Urinary bladder (tissue), 3 donors: ENCODE measurements at regions not wholly inside any gene's neighbourhood (a gene's known extent, or its start where the extent isn't known, plus 50 kb on each side); places are given as distances from the start of the nearest gene placed in this dataset.
"Not testable (repeated sequence)": the region's sequence is repeated elsewhere in the genome, so short reads cannot be mapped to it uniquely, and the experiment has no call there.

Experiments
- DNase-seq: peaks from one replicate; pipeline ENCODE4 v3.0.0-alpha.2; 2015; ENCODE audit errors: extremely low spot score
- H3K27ac ChIP-seq: one replicate; pipeline ENCODE4 v1.5.1; 2013; ENCODE audit warnings: low read depth, mild to moderate bottlenecking, moderate library complexity
- H3K36me3 ChIP-seq: one replicate; pipeline ENCODE4 v1.6.1; 2013; ENCODE audit warnings: mild to moderate bottlenecking, moderate library complexity; ENCODE audit not compliant: insufficient read depth
- H3K4me1 ChIP-seq: one replicate; pipeline ENCODE4 v1.6.1; 2013; ENCODE audit warnings: mild to moderate bottlenecking, moderate library complexity; ENCODE audit not compliant: insufficient read depth
- H3K4me3 ChIP-seq: one replicate; pipeline ENCODE4 v1.5.1; 2013; ENCODE audit warnings: low read depth, low read length
- WGBS: extraction: QIAGEN DNeasy Blood & Tissue Kit; methylation state at CpG from one replicate; pipeline ENCODE4 v1.1.7; 2013; 5-methylcytosine and 5-hydroxymethylcytosine counted together
- donor health status: healthy with polysubstance abuse.
- donor health status: healthy.

DNA sequence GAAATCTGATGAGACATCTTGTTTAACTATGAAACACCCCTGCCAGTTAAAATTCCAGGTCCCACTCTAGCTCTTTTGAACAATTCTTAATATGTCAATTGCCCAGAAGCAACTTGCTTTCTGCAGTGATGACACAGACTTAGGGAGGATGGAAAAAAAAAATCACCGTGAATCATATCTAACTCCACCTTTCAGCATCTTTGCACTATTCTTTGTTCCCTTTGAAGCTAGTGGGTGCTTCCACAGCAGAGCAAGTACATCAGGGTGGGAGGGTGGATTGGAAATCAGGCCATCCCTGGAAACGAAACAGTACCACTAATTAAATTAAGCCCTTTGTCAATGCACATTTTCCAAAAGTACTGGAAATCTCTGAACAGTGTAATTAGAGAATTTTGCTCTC, 324.3 kb upstream of the MEIS1 start:
- Histone ChIP-seq H3K4me1 (no peaks in the 10 kb centered on the region), H3K27ac (no peak overlapping the region), H3K4me3 (no peak overlapping the region), H3K36me3 (no peaks in the 10 kb centered on the region)
- 83% methylated on average over 2 of the region's 2 CpGs for WGBS
- DNase-seq: no peak

DNA sequence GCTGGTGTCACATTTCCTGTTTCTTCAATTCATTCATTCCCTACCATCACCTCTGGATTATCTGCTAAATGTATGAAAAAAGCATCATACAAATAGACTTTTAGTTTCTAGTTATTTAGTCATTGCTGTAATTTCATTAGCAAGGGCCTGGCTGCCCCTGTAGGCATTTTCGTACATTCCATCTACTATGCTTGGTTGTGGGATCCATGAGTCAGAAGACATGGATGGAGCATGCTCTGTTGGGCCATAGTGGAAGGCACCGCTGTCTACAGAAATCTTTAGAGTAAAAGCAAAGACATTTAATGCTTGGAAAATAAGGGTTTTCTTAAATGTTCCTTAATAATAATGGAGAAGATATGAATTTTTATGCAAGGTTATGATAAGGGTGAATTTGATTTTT, 324.8 kb upstream of the MEIS1 start:
- no peaks in the 10 kb centered on the region for H3K4me1 ChIP-seq
- no peak for DNase-seq
- WGBS: 93% methylated on average over 2 of the region's 2 CpGs

DNA sequence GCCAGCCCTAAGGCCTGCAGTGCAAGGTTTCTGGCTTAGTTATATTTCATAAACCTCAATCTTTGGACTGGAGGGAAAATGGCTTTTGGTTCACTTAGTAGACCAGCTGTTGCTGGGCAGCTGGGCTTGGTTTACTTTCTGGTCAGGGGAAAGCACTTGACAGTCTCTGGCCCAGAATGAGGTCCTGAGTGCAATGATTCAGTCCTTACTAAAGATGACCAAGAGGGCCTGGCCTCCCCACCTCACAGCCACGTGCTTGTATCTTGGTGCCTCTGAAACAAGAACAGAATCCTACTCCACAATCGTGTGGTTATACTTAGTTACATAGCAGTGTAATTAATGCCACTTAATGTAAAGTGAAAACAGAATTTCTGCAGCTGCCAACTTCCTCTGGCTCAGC, 325.5 kb upstream of the MEIS1 start:
- DNase-seq: no peak
- Histone ChIP-seq H3K36me3 (no peaks in the 10 kb centered on the region), H3K27ac (no peak overlapping the region), H3K4me1 (no peaks in the 10 kb centered on the region), H3K4me3 (no peak overlapping the region)
- 54% methylated on average over 2 of the region's 2 CpGs for WGBS

More for the DNA sequence above, 324.8 kb upstream of the MEIS1 start:
- Histone ChIP-seq H3K4me3 (no peak overlapping the region), H3K27ac (no peak overlapping the region), H3K36me3 (no peaks in the 10 kb centered on the region)

DNA sequence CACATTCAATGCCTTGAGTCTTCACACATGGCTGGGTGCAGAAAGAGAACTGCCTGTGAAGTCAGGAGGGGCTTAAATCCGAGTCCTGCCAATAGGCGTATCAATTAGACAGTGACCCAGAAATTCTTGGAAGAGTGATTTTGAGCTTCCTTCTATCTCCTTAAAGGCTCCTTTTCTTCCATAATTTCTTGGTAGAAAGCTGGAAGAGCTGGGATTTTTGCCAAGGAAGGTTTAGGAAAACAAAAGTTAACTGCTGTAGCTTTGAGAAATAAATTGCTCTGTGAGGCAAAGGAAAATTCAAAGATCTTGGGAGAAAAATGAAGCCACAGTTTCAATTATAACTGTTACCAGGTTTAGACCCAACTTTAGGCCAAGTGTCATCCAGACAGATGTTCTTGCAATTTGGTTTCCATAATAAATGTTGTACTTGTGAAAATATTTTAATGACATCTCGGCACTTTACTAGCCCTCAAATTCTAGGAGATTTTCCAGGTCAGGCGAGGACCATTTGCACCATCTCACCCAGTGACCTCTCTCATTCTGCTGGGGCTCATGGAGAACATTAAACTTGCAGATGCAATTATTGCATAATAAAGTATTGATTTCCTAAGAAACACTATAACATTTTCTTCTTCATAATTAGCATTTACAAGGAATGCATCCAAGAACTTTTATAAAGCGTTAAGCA, 329.7 kb upstream of the MEIS1 start:
- Histone ChIP-seq H3K4me3 (no peak overlapping the region), H3K27ac (no peak overlapping the region), H3K4me1 (no peaks in the 10 kb centered on the region), H3K36me3 (no peaks in the 10 kb centered on the region)
- DNase-seq: peak; percentile 25
- WGBS: 56% methylated on average over 5 of the region's 5 CpGs

DNA sequence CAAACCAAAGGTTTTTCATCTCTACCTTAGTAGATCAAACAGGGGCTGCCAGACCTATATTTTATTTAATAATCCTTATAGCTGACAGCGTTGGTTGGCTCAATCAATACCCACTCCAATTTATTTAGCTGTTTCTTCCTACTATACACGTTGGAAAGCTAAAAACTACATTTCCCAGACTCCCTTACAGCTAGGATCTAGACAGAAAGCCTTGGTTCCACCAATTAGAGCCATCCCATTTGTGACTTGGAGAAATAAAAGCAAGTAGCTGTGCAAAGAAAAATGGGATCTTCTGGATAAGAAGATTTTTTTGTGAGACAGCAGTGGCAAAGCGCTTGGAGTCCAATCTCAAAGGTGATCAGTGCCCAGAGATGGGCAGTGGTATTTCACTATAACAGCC, 331.3 kb upstream of the MEIS1 start:
- 87% methylated on average over 3 of the region's 3 CpGs for WGBS
- no peak for DNase-seq
- H3K36me3 ChIP-seq: no peaks in the 10 kb centered on the region
- H3K27ac ChIP-seq: no peak overlapping the region
- no peaks in the 10 kb centered on the region for H3K4me1 ChIP-seq
- H3K4me3 ChIP-seq: no peak overlapping the region

DNA sequence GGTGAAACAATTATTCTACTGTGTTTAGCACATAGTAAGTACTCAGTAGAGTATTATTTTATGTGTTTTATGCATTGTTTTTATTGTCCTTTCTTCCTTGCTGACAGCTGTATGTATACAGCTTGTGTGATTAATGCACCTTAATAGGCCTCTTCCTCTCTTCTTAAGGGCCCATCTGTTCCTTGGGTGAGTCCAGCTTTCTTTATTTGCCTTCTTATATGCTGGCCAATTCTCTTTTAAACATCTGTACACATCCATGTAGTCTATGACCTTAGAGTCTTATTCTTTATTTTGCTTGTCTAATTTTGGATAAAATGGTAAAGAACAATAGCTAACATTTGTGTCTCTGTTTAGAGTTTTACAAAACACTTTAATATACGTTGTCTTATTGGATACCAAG, 333.7 kb upstream of the MEIS1 start:
- Histone ChIP-seq H3K4me1 (no peaks in the 10 kb centered on the region), H3K4me3 (no peak overlapping the region), H3K36me3 (no peaks in the 10 kb centered on the region), H3K27ac (no peak overlapping the region)
- WGBS: 83% methylated on average over 1 of the region's 1 CpG
- DNase-seq: no peak

DNA sequence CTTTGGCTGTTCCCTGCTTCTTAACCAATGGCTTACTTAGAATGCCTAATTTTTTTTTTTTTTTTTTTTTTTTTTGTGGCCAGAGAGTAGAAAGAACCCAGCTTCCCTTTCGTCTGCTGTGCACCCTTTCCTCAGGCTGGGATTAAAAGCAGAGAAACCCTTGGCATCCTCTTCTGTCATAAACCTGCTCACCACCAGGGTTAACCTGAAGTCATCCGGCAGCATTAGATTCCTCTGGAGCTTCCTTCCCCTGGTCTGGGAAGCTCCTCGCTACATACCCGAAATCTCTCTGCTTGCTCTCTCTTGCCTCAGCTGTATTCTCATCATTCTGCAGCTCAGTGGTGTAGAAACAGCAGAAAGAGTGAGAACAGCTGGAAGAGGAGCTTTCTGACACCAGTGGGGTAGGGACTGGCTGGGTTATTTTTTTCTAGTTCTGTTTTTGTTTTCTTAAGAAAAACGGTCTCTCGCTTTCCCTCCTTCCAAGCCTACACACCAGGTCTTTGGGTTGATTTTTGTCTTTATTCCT, 339.0 kb upstream of the MEIS1 start:
- 60% methylated on average over 6 of the region's 6 CpGs for WGBS

DNA sequence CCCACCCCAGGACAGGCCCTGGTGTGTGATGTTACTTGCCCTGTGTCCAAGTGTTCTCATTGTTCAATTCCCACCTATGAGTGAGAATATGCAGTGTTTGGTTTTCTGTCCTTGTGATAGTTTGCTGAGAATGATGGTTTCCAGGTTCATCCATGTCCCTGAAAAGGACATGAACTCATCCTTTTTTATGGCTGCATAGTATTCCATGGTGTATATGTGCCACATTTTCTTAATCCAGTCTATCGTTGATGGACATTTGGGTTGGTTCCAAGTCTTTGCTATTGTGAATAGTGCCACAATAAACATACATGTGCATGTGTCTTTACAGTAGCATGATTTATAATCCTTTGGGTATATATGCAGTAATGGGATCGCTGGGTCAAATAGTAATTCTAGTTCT, 340.2 kb upstream of the MEIS1 start:
- H3K27ac ChIP-seq, H3K4me3 ChIP-seq, H3K4me1 ChIP-seq, H3K36me3 ChIP-seq, DNase-seq: not testable (repeated sequence)
- WGBS: over 99% methylated on average over 2 of the region's 2 CpGs

More for the DNA sequence above, 339.0 kb upstream of the MEIS1 start:
- Histone ChIP-seq H3K4me1 (no peaks in the 10 kb centered on the region), H3K27ac (no peak overlapping the region), H3K36me3 (no peaks in the 10 kb centered on the region), H3K4me3 (no peak overlapping the region)
- no peak for DNase-seq

DNA sequence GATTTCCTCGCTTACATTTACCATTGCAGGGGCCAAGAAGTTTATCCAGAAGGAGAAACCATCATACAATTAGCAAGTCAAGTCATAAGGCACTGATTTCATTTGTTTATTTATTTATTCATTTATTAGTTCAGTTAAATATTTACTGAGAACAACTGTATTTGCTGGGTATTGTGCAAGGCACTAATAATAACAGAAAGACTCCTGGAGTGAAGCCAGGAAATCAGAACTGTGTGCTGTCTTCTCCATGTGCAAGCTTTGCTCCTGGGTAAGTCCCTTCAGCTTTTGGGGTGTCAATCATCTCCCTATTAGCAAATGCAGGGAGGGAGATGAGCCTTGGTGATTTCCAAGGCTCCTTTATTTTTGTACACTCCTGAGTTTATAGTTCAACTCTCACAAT, 341.6 kb upstream of the MEIS1 start:
- Histone ChIP-seq H3K4me3 (no peak overlapping the region), H3K27ac (no peak overlapping the region), H3K4me1 (no peaks in the 10 kb centered on the region), H3K36me3 (no peaks in the 10 kb centered on the region)
- WGBS: 68% methylated on average over 1 of the region's 1 CpG
- no peak for DNase-seq

DNA sequence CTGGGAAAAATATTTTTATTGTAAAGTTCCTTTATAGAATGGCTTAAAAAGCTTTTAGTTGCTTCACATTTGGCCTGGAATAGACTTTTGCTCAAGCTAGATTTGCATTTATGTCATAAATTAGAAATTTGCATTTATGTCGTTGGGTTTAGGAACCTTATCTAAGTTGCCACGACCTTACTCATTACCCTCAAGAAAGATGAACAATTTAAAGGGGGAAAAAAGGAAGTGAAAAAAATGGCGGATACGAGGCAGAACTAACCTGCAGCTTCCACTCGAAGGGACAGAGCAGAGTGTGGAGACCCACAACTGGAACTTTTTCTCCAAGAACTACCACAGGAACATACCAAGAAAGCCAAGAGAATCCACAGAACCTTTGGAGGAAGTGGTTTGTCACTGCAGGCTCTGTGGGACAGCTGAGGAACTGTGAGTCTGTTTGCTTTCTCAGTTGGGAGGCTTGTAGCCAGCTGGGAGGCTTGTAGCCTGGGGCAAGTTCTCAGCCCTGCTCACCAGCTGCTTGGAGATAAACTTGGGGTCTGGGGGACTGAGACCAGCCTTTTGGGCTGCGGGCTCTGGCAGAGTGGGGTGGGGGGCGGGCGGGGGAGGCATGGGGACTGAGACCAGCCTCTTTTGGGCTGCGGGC, 349.9 kb upstream of the MEIS1 start:
- H3K4me3 ChIP-seq: no peak overlapping the region
- no peak overlapping the region for H3K27ac ChIP-seq
- no peaks in the 10 kb centered on the region for H3K36me3 ChIP-seq
- 78% methylated on average over 9 of the region's 9 CpGs for WGBS
- no peaks in the 10 kb centered on the region for H3K4me1 ChIP-seq
- DNase-seq: no peak

DNA sequence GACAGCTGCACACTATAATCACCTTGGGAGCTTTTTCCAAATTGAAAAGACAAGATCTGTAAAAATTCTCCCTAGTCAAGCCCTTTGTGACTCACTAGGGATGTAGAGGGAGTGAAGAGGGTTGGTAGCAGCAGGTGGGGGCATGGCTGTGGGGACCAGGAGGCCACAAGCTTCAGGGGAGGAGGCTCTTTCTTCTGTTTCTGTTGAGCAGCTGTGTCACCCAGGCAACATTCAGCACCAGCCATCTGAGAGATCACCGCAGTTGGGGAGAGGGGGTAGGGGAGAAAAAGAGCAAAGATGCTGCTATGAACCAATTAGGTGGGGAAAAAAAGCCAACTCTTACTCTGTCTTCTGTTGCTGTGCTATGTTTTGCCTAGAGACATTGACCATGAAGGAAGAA, 352.3 kb upstream of the MEIS1 start:
- no peak for DNase-seq
- WGBS: 79% methylated on average over 1 of the region's 1 CpG
- no peaks in the 10 kb centered on the region for H3K36me3 ChIP-seq
- H3K4me1 ChIP-seq: no peaks in the 10 kb centered on the region
- no peak overlapping the region for H3K4me3 ChIP-seq
- H3K27ac ChIP-seq: no peak overlapping the region

DNA sequence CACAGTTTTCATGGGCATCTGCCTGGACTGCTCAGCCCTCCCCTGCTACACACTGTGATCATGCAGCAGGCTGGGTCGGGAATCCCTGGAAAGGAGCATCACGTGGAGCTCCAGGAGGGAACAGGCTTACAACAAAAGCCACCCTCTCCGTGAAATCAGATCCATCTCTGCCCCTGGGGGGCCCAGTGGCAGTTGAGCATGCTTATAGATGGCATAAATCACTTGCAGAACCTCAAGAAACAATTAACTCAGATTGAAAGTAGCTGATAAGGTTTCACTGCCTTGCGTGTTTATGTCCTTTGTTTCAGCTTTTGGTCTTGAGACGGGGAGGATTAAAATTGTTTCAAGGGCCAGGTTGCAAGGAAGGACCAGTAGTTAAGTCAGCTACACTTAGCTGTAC, 354.8 kb upstream of the MEIS1 start:
- H3K36me3 ChIP-seq: no peaks in the 10 kb centered on the region
- H3K4me1 ChIP-seq: no peaks in the 10 kb centered on the region
- DNase-seq: no peak
- WGBS: 44% methylated on average over 5 of the region's 5 CpGs
- H3K4me3 ChIP-seq: no peak overlapping the region
- H3K27ac ChIP-seq: no peak overlapping the region

DNA sequence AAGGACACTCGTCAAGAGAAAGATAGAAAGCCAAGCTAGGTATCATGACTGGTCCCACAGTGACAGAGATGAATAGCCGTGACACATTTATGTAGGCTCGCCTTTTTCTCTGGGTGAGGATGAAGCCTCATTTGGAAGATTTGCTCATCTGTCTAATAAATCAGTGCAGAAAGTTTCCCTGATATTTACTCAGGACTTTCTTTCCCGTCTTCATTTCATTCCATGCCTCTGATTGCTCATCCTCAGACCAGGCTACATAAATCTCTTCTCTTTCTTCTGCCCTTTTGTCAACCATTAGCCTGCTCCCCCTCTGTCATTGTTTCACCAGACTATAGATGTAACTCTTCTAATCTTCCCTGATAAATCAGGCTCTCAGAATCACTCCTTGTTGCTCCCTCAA, 361.8 kb upstream of the MEIS1 start:
- DNase-seq: no peak
- H3K4me1 ChIP-seq: no peaks in the 10 kb centered on the region
- H3K27ac ChIP-seq: no peak overlapping the region
- 77% methylated on average over 4 of the region's 4 CpGs for WGBS
- H3K4me3 ChIP-seq: no peak overlapping the region
- H3K36me3 ChIP-seq: no peaks in the 10 kb centered on the region

DNA sequence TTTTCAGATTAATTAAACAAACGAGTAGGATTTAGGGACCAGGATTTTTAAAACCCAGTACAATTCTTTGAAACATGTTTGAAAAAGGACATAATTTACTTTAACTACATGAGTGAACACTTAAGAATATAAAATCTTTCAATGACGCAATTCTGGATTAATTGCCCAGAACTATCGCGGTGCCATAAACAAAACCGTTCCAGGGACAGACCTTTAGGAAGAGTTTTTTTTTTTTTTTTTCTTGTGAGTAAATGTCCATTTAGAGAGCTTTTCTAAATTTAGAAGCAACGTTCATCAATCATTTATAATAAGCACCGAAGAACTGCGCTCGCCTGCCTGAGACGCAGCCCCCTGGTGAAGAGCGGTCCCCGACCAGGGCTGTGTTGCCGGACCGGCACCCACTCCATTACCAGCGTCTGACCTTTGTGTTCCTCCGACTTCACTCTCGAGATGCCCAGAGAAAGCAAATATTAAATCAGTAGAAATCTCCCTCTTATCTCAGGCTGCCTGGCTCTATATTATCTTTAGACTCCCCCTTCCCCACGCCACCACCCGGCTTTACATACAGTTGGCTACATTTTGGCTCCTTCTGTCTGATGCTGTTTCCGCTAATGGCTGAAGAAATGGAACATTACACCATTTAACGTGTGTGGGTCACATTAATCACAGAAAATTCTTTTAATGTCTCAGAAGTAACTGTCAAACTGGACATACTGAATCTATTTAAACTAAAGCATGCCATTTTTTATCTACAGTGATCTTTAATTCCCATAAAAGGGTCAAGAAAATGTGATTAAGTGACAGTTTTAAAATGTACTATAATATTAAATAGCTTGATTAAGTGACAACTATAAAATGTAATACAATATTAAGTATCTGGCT, 364.0 kb upstream of the MEIS1 start:
- Histone ChIP-seq H3K4me3 (no peak overlapping the region), H3K36me3 (no peaks in the 10 kb centered on the region), H3K4me1 (no peaks in the 10 kb centered on the region), H3K27ac (no peak overlapping the region)
- 31% methylated on average over 21 of the region's 21 CpGs for WGBS
- DNase-seq: peak; percentile 64
